Effector memory CD8-positive, alpha-beta T cell (primary cell): ENCODE measurements at regions not wholly inside any gene's neighbourhood (a gene's known extent, or its start where the extent isn't known, plus 50 kb on each side); places are given as distances from the start of the nearest gene placed in this dataset.

Source experiments
- ATAC-seq: fragments of 150-1000 bp; cut with Tn5 transposase; replicated peaks from 2 replicates; pipeline ENCODE4 v1.10.0; 2021; ENCODE audit warnings: mild to moderate bottlenecking, moderate library complexity
- DNase-seq, 3 experiments: peaks; one replicate each; pipeline ENCODE4 v3.0.0; 2021
- H3K27ac Mint-ChIP-seq, 2 donors: one replicate each; pipeline ENCODE4 v1.8.0; 2022; ENCODE audit warnings: mild to moderate bottlenecking in 2 of 2, mixed read lengths in 2 of 2, moderate library complexity in 2 of 2
- H3K27me3 Mint-ChIP-seq, 2 donors: one replicate each; pipeline ENCODE4 v1.8.0; 2022; ENCODE audit warnings: mixed read lengths in 2 of 2
- H3K36me3 Mint-ChIP-seq: one replicate; pipeline ENCODE4 v1.8.0; 2022; ENCODE audit warnings: mild to moderate bottlenecking, moderate library complexity, mixed read lengths; ENCODE audit not compliant: insufficient read depth
- H3K4me1 Mint-ChIP-seq, 2 donors: one replicate each; pipeline ENCODE4 v1.8.0; 2022; ENCODE audit warnings: low read depth in 2 of 2, mixed read lengths in 2 of 2
- H3K4me3 Mint-ChIP-seq, 2 donors: one replicate each; pipeline ENCODE4 v1.8.0; 2022; ENCODE audit warnings: mild to moderate bottlenecking in 2 of 2, mixed read lengths in 2 of 2, moderate library complexity in 2 of 2
- H3K9me3 Mint-ChIP-seq, 2 donors: one replicate each; pipeline ENCODE4 v1.8.0; 2022; ENCODE audit warnings: mixed read lengths in 2 of 2

- H3K36me3 Mint-ChIP-seq = no peaks in the 10 kb centered on the region
- H3K4me1 Mint-ChIP-seq = no peaks in the 10 kb centered on the region
- H3K27ac Mint-ChIP-seq = no peak overlapping the region
- ATAC-seq = no peak
- H3K9me3 Mint-ChIP-seq = no peaks in the 10 kb centered on the region
- H3K4me3 Mint-ChIP-seq = no peak overlapping the region
- H3K27me3 Mint-ChIP-seq = peaks cover 20 to 40% of the 10 kb centered on the region in 2 donors
- no peak for DNase-seq
Measured at GRCh38 chr20:60664106-60664505, 588.0 kb upstream of the CDH4 start.

DNA sequence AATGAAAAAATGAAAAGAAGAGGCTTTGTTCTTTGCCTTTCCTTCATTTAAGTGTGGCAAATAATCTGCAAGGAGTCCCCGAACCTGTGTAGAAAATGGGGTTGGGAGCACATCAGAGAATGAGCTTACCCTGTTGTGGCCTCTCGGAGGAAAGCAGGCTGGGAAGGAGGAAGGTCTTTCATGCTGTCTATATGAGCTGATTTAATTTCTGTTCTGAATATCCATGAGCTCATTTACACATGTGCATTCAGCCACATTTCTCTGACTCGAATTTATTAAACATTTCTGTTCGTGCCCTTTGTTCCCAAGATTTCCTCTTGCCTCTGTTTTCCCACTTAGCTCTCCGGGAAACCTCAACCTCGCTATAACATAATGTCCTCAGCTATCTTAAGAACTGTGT lies 584.4 kb upstream of the CDH4 start:
- no peak for ATAC-seq
- H3K9me3 Mint-ChIP-seq = no peaks in the 10 kb centered on the region
- peaks cover 9 to 13% of the 10 kb centered on the region in 2 donors for H3K27me3 Mint-ChIP-seq

GRCh38 chr20:60669211-60669610 lies 582.9 kb upstream of the CDH4 start:
- DNase-seq (no peak), ATAC-seq (no peak)
- no peaks in the 10 kb centered on the region for H3K9me3 Mint-ChIP-seq
- no peaks in the 10 kb centered on the region for H3K4me1 Mint-ChIP-seq
- H3K27ac Mint-ChIP-seq = no peak overlapping the region
- H3K36me3 Mint-ChIP-seq = no peaks in the 10 kb centered on the region
- no peak overlapping the region for H3K4me3 Mint-ChIP-seq
- no peaks in the 10 kb centered on the region for H3K27me3 Mint-ChIP-seq

More for the DNA sequence above, 584.4 kb upstream of the CDH4 start:
- Mint-ChIP-seq H3K36me3 (no peaks in the 10 kb centered on the region), H3K4me1 (no peaks in the 10 kb centered on the region), H3K4me3 (no peak overlapping the region), H3K27ac (no peak overlapping the region)
- no peak for DNase-seq

- Mint-ChIP-seq H3K36me3 (no peaks in the 10 kb centered on the region), H3K4me3 (no peak overlapping the region), H3K27me3 (peaks cover 12 to 17% of the 10 kb centered on the region in 2 donors), H3K27ac (no peak overlapping the region), H3K4me1 (no peaks in the 10 kb centered on the region), H3K9me3 (no peaks in the 10 kb centered on the region)
- DNase-seq (no peak), ATAC-seq (no peak)
Measured at GRCh38 chr20:60676011-60676410, 576.0 kb upstream of the CDH4 start.

DNA sequence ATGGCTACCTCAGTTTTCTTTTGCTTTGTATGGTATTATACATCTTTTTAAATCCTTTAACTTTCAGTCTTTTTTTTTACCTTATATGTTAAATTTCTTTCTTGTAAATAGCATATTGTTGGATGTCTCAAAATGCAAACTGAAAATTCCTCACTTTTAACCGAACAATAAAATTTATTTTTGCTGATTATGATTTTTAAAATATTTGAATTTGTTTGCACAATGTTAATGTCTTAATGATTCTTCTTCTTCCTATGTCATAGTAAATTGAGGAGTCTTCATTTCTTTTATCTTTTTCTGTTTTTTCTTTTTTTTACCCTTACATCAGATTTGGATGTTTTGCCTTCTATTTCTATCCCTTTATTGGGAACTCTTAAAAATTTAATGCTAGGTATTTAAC lies 574.2 kb upstream of the CDH4 start:
- Mint-ChIP-seq H3K27ac (no peak overlapping the region), H3K4me1 (no peaks in the 10 kb centered on the region), H3K27me3 (peaks cover 12 to 17% of the 10 kb centered on the region in 2 donors), H3K36me3 (no peaks in the 10 kb centered on the region), H3K9me3 (no peaks in the 10 kb centered on the region), H3K4me3 (no peak overlapping the region)
- ATAC-seq (no peak), DNase-seq (no peak)

DNA sequence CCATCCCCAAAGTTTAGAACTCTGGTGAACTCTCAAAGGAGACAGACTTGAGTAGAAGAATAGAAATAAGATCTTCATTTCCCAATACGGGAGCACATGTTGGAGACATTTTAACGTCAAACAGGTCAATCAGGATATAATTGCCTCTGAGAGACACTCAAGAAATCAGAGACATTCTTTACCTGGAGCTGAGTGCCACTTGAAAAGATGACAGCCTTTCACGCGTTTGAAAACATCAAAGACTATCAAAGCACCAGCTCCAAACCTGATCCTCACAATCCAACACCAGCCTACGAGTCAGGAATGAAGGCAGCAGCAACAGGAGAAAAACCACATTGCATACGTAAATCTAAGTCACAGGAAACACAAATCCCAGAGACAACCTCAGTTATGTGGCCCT lies 571.5 kb upstream of the CDH4 start:
- ATAC-seq (no peak), DNase-seq (no peak)
- no peak overlapping the region for H3K4me3 Mint-ChIP-seq
- H3K27ac Mint-ChIP-seq = no peak overlapping the region
- no peaks in the 10 kb centered on the region for H3K9me3 Mint-ChIP-seq
- peaks cover 20 to 26% of the 10 kb centered on the region in 2 donors for H3K27me3 Mint-ChIP-seq
- H3K36me3 Mint-ChIP-seq = no peaks in the 10 kb centered on the region
- no peaks in the 10 kb centered on the region for H3K4me1 Mint-ChIP-seq

DNA sequence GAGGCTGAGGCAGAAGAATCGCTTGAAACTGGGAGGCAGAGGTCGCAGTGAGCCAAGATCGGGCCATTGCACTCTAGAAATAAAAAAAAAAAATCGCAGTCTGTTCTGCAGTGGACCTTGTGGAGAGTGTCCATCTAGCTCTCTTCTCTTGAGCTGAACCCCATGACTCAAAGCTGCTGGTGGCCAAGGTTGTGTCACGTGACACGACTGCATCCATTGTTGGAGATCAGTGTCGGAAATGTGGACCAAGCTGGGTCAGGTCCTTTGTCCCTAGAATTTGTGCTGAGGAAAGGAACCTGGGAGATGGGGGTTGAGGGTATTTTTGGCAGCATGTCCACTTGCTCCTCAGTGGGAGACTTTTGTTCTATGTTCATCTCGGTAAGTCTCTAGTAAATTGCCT lies 564.8 kb upstream of the CDH4 start:
- Mint-ChIP-seq H3K9me3 (no peaks in the 10 kb centered on the region), H3K4me3 (no peak overlapping the region)
- no peak for ATAC-seq

DNA sequence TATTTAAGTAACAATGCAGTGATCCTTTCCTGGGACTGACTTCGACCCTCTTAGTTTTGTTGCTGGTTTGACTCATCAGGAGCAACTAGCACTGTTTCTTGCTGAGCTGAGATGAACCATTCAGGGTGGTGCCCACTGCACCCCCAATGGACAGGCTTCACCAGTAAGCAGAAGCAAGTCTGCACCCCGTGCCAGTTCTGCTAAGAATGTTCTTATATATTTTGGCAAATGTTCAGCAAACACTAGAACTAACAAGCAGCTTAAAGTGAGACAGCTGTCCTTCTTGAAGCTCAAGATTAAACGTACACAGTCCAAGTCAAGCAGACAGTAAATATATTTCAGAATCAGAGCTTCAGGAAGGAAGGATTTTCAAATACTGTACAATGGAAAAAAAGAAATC lies 561.3 kb upstream of the CDH4 start:
- H3K4me1 Mint-ChIP-seq = no peaks in the 10 kb centered on the region
- no peak overlapping the region for H3K4me3 Mint-ChIP-seq
- no peaks in the 10 kb centered on the region for H3K36me3 Mint-ChIP-seq
- DNase-seq = no peak
- H3K27ac Mint-ChIP-seq = no peak overlapping the region
- no peaks in the 10 kb centered on the region for H3K9me3 Mint-ChIP-seq
- H3K27me3 Mint-ChIP-seq = peaks cover 25 to 32% of the 10 kb centered on the region in 2 donors
- ATAC-seq = no peak

More for the DNA sequence above, 564.8 kb upstream of the CDH4 start:
- Mint-ChIP-seq H3K4me1 (no peaks in the 10 kb centered on the region), H3K36me3 (no peaks in the 10 kb centered on the region), H3K27ac (no peak overlapping the region), H3K27me3 (peaks cover 16 to 36% of the 10 kb centered on the region in 2 donors)
- DNase-seq = no peak

DNA sequence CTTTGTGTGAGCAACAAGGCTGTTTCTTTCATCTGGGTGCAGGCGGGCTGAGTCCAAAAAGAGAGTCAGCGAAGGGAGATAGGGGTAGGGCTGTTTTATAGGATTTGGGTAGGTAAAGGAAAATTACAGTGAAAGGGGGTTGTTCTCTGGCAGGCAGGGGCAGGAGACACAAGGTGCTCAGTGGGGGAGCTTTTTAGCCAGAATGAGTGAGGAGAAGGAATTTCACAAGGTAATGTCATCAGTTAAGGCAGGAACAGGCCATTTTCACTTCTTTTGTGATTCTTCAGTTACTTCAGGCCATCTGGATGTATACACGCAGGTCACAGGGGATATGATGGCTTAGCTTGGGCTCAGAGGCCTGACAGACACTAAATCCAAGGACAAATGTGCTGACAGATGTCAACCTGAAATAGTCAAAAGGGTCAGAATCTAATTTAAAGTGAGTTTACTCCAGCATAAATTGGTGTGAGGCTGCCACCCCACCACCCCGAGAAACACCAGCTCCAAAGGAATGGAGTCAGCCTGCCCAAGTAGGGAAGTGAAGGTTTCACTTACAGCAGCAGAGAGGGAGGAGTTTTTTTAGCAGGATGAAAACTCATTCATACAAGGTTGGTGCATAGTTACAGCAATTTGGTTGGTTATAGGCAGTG lies 560.0 kb upstream of the CDH4 start:
- H3K27me3 Mint-ChIP-seq = peaks cover 25 to 31% of the 10 kb centered on the region in 2 donors
- DNase-seq (no peak), ATAC-seq (no peak)
- H3K4me3 Mint-ChIP-seq = no peak overlapping the region
- H3K9me3 Mint-ChIP-seq = no peaks in the 10 kb centered on the region
- no peaks in the 10 kb centered on the region for H3K36me3 Mint-ChIP-seq
- no peak overlapping the region for H3K27ac Mint-ChIP-seq
- H3K4me1 Mint-ChIP-seq = peaks cover 0 to 2% of the 10 kb centered on the region in 2 donors

DNA sequence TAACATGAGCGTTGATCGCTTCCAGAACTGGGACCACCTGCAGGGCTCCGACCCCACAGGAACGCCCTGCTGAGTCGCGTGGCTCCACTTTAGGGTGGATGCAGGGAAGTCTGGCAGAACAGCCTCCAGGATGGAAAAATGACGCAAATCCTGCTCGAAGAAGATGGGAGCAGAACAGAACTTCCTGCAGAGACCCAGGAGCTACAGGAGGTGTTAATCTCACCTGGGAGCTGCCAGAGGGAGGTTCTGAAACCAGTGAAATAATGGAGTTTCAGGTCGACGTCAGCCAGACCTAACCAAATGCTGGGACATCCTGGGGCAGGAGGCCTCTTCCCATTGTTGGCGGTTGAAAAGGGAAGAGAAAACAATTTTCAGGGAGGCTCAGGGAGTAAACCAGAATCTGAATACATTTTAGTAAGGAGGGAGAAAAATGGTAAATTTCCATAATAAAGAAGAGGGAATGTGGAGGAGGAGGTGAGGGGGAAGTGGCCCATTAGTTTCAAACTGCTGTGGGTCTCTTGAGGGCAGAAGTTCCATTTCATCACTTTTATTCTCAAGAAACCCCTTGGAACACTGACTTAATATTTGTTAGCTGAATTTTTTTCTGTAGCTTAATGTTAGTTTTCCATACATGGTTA lies 558.4 kb upstream of the CDH4 start:
- Mint-ChIP-seq H3K4me1 (peaks cover 0 to 2% of the 10 kb centered on the region in 2 donors), H3K4me3 (no peak overlapping the region), H3K27ac (no peak overlapping the region), H3K9me3 (no peaks in the 10 kb centered on the region), H3K36me3 (no peaks in the 10 kb centered on the region), H3K27me3 (peaks cover 21 to 22% of the 10 kb centered on the region in 2 donors)
- ATAC-seq (no peak), DNase-seq (no peak)

- H3K4me1 Mint-ChIP-seq = peaks cover 0 to 2% of the 10 kb centered on the region in 2 donors
- H3K9me3 Mint-ChIP-seq = no peaks in the 10 kb centered on the region
- ATAC-seq (no peak), DNase-seq (no peak)
- peaks cover 21 to 34% of the 10 kb centered on the region in 2 donors for H3K27me3 Mint-ChIP-seq
- no peak overlapping the region for H3K4me3 Mint-ChIP-seq
- H3K27ac Mint-ChIP-seq = no peak overlapping the region
- no peaks in the 10 kb centered on the region for H3K36me3 Mint-ChIP-seq
Measured at GRCh38 chr20:60694763-60695162, 557.3 kb upstream of the CDH4 start.

DNA sequence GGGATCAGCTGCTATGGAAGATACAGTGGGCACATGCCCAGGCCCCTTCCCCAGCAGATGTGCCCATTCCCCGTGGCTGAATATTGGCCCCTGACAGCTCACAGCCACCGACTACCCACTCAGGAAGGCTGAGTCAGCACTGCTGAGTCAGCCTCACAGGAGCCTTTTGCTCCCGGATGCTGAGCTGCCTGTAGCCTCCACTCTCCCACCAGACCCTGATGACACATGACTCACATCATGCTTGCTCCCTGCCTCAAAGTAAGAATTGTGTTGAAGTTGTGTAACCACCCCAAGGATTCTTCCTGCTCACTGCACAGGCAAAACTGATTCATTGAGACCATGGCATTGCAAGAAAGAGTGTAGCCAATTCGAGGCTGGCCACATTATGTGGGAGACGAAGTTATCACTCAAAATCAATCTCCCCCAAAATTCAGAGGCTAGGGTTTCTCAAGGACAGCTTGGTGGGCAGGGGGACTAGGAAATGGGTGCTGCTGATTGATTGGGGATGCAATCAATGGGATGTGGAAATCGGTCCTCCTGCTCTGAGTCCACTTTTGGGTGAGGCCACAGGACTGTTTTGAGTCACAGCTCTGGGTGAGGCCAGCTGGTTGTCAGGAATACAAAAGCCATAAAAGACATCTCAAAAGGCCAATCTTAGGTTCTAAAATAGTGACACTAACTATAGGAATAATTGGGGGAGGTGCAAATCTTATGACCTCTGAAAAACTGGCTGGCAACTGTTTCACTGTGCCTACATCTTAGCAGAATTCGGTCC lies 556.6 kb upstream of the CDH4 start:
- H3K27me3 Mint-ChIP-seq = peaks cover 21 to 38% of the 10 kb centered on the region in 2 donors
- H3K27ac Mint-ChIP-seq = no peak overlapping the region
- H3K36me3 Mint-ChIP-seq = no peaks in the 10 kb centered on the region
- H3K4me1 Mint-ChIP-seq = peaks cover 0 to 2% of the 10 kb centered on the region in 2 donors
- H3K4me3 Mint-ChIP-seq = no peak overlapping the region
- H3K9me3 Mint-ChIP-seq = no peaks in the 10 kb centered on the region
- no peak for ATAC-seq
- DNase-seq = no peak

DNA sequence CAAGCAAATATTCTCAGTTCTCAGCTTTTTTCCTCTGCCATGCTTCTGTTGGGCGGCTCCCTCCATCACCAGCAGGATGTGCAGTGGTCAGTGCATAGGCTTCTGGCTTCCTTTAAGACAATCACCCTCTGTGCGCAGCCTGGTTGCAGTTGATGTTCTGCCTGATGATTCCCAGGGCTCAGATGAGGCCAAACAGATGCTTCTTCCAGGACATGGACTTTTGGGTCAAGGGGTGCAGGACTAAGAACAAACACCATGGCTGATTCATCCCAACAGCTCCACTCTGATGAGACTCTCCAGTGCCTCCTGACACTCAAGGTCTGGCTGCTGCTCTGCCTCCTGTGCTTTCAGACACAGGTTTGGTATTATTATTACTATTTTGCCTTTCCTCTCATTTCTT lies 554.8 kb upstream of the CDH4 start:
- H3K4me3 Mint-ChIP-seq = no peak overlapping the region
- ATAC-seq (no peak), DNase-seq (no peak)
- peaks cover 0 to 2% of the 10 kb centered on the region in 2 donors for H3K4me1 Mint-ChIP-seq
- no peak overlapping the region for H3K27ac Mint-ChIP-seq
- no peaks in the 10 kb centered on the region for H3K9me3 Mint-ChIP-seq
- no peaks in the 10 kb centered on the region for H3K36me3 Mint-ChIP-seq
- H3K27me3 Mint-ChIP-seq = peaks cover 14 to 38% of the 10 kb centered on the region in 2 donors

DNA sequence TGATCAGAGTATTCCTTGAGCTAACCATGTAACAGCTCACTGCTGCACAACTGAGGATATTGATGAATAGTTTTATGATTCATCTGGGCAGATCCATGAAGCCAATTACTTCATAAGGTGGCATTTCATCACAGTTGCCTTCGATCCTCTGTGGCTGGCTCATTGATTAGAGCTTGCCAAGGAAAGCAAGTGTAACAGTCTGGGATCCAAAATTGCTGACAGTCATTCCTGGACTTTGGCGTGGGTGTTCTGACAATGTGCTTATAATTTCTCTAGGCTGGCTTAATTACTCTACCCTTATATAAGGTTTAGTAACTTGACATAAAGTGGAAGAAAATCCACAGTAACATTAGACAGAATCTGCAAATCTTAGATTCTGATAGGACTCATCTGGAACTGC lies 551.3 kb upstream of the CDH4 start:
- no peak for ATAC-seq
- Mint-ChIP-seq H3K9me3 (no peaks in the 10 kb centered on the region), H3K4me3 (no peak overlapping the region), H3K4me1 (peaks cover 0 to 2% of the 10 kb centered on the region in 2 donors), H3K27me3 (peaks cover 0 to 24% of the 10 kb centered on the region in 2 donors), H3K27ac (no peak overlapping the region), H3K36me3 (no peaks in the 10 kb centered on the region)
- no peak for DNase-seq
